ENCODE measurements at regions not wholly inside any gene's neighbourhood (a gene's known extent, or its start where the extent isn't known, plus 50 kb on each side); places are given as distances from the start of the nearest gene placed in this dataset.
"Not testable (repeated sequence)": the region's sequence is repeated elsewhere in the genome, so short reads cannot be mapped to it uniquely, and the experiment has no call there.

- ChIA-PET POLR2A (no interaction called here), CTCF (interaction anchor here (0.6 kb wide), 1 partner anchor 13 kb away, joined by 4 read pairs; no protein-coding TSS in a partner anchor)
- Histone ChIP-seq H3K27me3 (ENCODE audit: control insufficient read depth, insufficient read depth, low read length) (no peaks in the 10 kb centered on the region), H3K4me3 (ENCODE audit: low read depth, low read length) (no peak overlapping the region), H3K36me3 (ENCODE audit: control insufficient read depth, insufficient read depth, low read length) (no peaks in the 10 kb centered on the region)
- DNase-seq (ENCODE audit: low read depth), result no peak
- TF ChIP-seq CTCF (IDR thresholded peaks at IDR 0.05; ENCODE audit: insufficient read depth, low read depth, low read length), result no peak
These were observed 96.7 kb upstream of the NEGR1 start for GRCh38 chr1:72379072-72379471.

DNA sequence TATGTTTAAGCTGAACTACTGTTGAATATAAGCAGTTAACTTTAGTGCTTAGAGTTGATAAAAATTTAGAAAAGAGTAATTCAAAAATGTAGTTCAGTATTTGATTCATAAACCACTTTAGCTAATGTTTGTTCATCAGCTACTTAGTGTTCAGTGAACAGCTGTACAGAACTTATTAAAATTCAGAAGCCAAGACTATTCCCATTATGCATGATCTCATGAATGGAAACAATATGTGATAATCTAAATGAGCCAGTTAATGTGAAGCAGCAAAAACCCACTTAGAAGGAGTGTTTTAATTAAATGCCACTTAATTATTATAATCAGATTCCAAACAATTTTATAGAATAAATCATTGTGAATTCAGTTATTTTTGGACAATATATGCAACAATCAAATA lies 92.9 kb upstream of the NEGR1 start:
- Histone ChIP-seq H3K36me3 (ENCODE audit: control insufficient read depth, insufficient read depth, low read length) (no peaks in the 10 kb centered on the region), H3K27me3 (ENCODE audit: control insufficient read depth, insufficient read depth, low read length) (no peaks in the 10 kb centered on the region), H3K4me3 (ENCODE audit: low read depth, low read length) (no peak overlapping the region)
- TF ChIP-seq CTCF (IDR thresholded peaks at IDR 0.05; ENCODE audit: insufficient read depth, low read depth, low read length), result no peak
- DNase-seq (ENCODE audit: low read depth), result no peak
- POLR2A ChIA-PET, result no interaction called here
- CTCF ChIA-PET, result no interaction called here

GRCh38 chr1:72371259-72372035 lies 89.1 kb upstream of the NEGR1 start:
- DNase-seq (ENCODE audit: low read depth), result no peak
- ChIA-PET POLR2A (no interaction called here), CTCF (no interaction called here)
- Histone ChIP-seq H3K4me3 (ENCODE audit: low read depth, low read length) (no peak overlapping the region), H3K36me3 (ENCODE audit: control insufficient read depth, insufficient read depth, low read length) (no peaks in the 10 kb centered on the region), H3K27me3 (ENCODE audit: control insufficient read depth, insufficient read depth, low read length) (no peaks in the 10 kb centered on the region)
- TF ChIP-seq CTCF (IDR thresholded peaks at IDR 0.05; ENCODE audit: insufficient read depth, low read depth, low read length), result no peak

- H3K27me3 ChIP-seq (ENCODE audit: control insufficient read depth, insufficient read depth, low read length); CTCF ChIA-PET; H3K36me3 ChIP-seq (ENCODE audit: control insufficient read depth, insufficient read depth, low read length); H3K4me3 ChIP-seq (ENCODE audit: low read depth, low read length); POLR2A ChIA-PET; DNase-seq (ENCODE audit: low read depth): not testable (repeated sequence)
These were observed 88.5 kb upstream of the NEGR1 start for GRCh38 chr1:72370836-72371235.

- no peak for DNase-seq (ENCODE audit: low read depth)
- no peak for TF ChIP-seq CTCF (IDR thresholded peaks at IDR 0.05; ENCODE audit: insufficient read depth, low read depth, low read length)
These were observed 86.9 kb upstream of the NEGR1 start for GRCh38 chr1:72369069-72369757.

More at GRCh38 chr1:72369069-72369757, 86.9 kb upstream of the NEGR1 start:
- H3K36me3 ChIP-seq (ENCODE audit: control insufficient read depth, insufficient read depth, low read length), result no peaks in the 10 kb centered on the region
- ChIA-PET POLR2A (no interaction called here), CTCF (no interaction called here)
- no peak overlapping the region for H3K4me3 ChIP-seq (ENCODE audit: low read depth, low read length)
- no peaks in the 10 kb centered on the region for H3K27me3 ChIP-seq (ENCODE audit: control insufficient read depth, insufficient read depth, low read length)

All from BJ (cell line).